PC-9 (cell line): ENCODE measurements at regions not wholly inside any gene's neighbourhood (a gene's known extent, or its start where the extent isn't known, plus 50 kb on each side); places are given as distances from the start of the nearest gene placed in this dataset.

ENCODE experiments used
- CTCF ChIP-seq: fragments of 200-600 bp; sonication (generic); conservative IDR thresholded peaks from 2 replicates; pipeline ENCODE4 v1.6.1; 2017; ENCODE audit warnings: mixed run types, antibody characterized with exemption, mild to moderate bottlenecking, moderate library complexity
- EZH2 ChIP-seq: fragments of 200-600 bp; sonication (generic); IDR thresholded peaks from 2 replicates; pipeline ENCODE4 v1.8.0; 2017; ENCODE audit warnings: antibody characterized with exemption, low read depth

GRCh38 chr6:84416043-84416657, 188.7 kb upstream of the CEP162 start:
- TF ChIP-seq CTCF (no peak), EZH2 (no peak)
